Trophoblast cell (in vitro differentiated cells and primary cell): ENCODE measurements at regions not wholly inside any gene's neighbourhood (a gene's known extent, or its start where the extent isn't known, plus 50 kb on each side); places are given as distances from the start of the nearest gene placed in this dataset.

Experiments
- DNase-seq, 2 donors: peaks; one replicate each; pipeline ENCODE4 v3.0.0-alpha.2; 2016
- H2AFZ ChIP-seq: 2 replicates; pipeline ENCODE4 v1.6.1; 2013; ENCODE audit warnings: low read length, moderate library complexity, mild to moderate bottlenecking; ENCODE audit not compliant: insufficient read depth, poor library complexity
- H2AK5ac ChIP-seq: 2 replicates; pipeline ENCODE4 v1.6.1; 2013; ENCODE audit warnings: mild to moderate bottlenecking, low read length
- H2BK120ac ChIP-seq: 2 replicates; pipeline ENCODE4 v1.6.1; 2013; ENCODE audit warnings: low read length, mild to moderate bottlenecking, moderate library complexity; ENCODE audit not compliant: insufficient read depth, poor library complexity
- H2BK12ac ChIP-seq: 2 replicates; pipeline ENCODE4 v1.6.1; 2013; ENCODE audit warnings: mild to moderate bottlenecking, low read length, moderate library complexity
- H2BK5ac ChIP-seq: 2 replicates; pipeline ENCODE4 v1.6.1; 2013; ENCODE audit warnings: low read length, low read depth, moderate library complexity, mild to moderate bottlenecking; ENCODE audit not compliant: poor library complexity
- H3K14ac ChIP-seq: 2 replicates; pipeline ENCODE4 v1.6.1; 2013; ENCODE audit warnings: mild to moderate bottlenecking, low read length
- H3K18ac ChIP-seq: 2 replicates; pipeline ENCODE4 v1.6.1; 2013; ENCODE audit warnings: mild to moderate bottlenecking, low read length
- H3K23ac ChIP-seq: 2 replicates; pipeline ENCODE4 v1.6.1; 2013; ENCODE audit warnings: low read length
- H3K27ac ChIP-seq: 2 replicates; pipeline ENCODE4 v1.5.1; 2013; ENCODE audit warnings: low read depth, mild to moderate bottlenecking, inconsistent platforms, low read length, moderate library complexity
- H3K27me3 ChIP-seq: 2 replicates; pipeline ENCODE4 v1.6.1; 2013; ENCODE audit warnings: inconsistent platforms, mild to moderate bottlenecking, low read length, moderate library complexity; ENCODE audit not compliant: insufficient read depth
- H3K36me3 ChIP-seq, 2 experiments: 1 replicate in 1 of 2; 2 replicates in 1 of 2; pipeline ENCODE4 v1.6.1; 2013; ENCODE audit warnings: low read length in 2 of 2, mild to moderate bottlenecking in 2 of 2, moderate library complexity in 1 of 2; ENCODE audit not compliant: insufficient read depth in 2 of 2, control insufficient read depth in 1 of 2
- H3K4ac ChIP-seq: 2 replicates; pipeline ENCODE4 v1.6.1; 2013; ENCODE audit warnings: low read depth, mild to moderate bottlenecking, low read length, moderate library complexity
- H3K4me1 ChIP-seq, 2 experiments: 1 replicate in 1 of 2; 2 replicates in 1 of 2; pipeline ENCODE4 v1.6.1; 2013; ENCODE audit warnings: low read length in 2 of 2, mild to moderate bottlenecking in 2 of 2, moderate library complexity in 1 of 2; ENCODE audit not compliant: insufficient read depth in 2 of 2, control insufficient read depth in 1 of 2
- H3K4me2 ChIP-seq: 2 replicates; pipeline ENCODE4 v1.6.1; 2013; ENCODE audit warnings: inconsistent platforms, mild to moderate bottlenecking, low read length, moderate library complexity
- H3K4me3 ChIP-seq: 2 replicates; pipeline ENCODE4 v1.5.1; 2013; ENCODE audit warnings: mild to moderate bottlenecking, low read depth, low read length, inconsistent platforms
- H3K79me1 ChIP-seq: one replicate; pipeline ENCODE4 v1.6.1; 2013; ENCODE audit warnings: low read length
- H3K79me2 ChIP-seq: 2 replicates; pipeline ENCODE4 v1.6.1; 2013; ENCODE audit warnings: low read length, mild to moderate bottlenecking; ENCODE audit not compliant: control insufficient read depth, insufficient read depth, poor library complexity
- H3K9ac ChIP-seq: 2 replicates; pipeline ENCODE4 v1.6.1; 2013; ENCODE audit warnings: mild to moderate bottlenecking, low read length
- H3K9me3 ChIP-seq: 2 replicates; pipeline ENCODE4 v1.6.1; 2013; ENCODE audit warnings: low read depth, mild to moderate bottlenecking, control low read depth, inconsistent platforms, low read length; ENCODE audit not compliant: insufficient read depth
- H4K12ac ChIP-seq: 2 replicates; pipeline ENCODE4 v1.6.1; 2013; ENCODE audit warnings: low read depth, mild to moderate bottlenecking, low read length, moderate library complexity
- H4K8ac ChIP-seq: 2 replicates; pipeline ENCODE4 v1.6.1; 2013; ENCODE audit warnings: low read depth, mild to moderate bottlenecking, low read length, moderate library complexity
- H4K91ac ChIP-seq: one replicate; pipeline ENCODE4 v1.6.1; 2013; ENCODE audit warnings: low read depth, mild to moderate bottlenecking, low read length, moderate library complexity
- WGBS: extraction: QIAGEN DNeasy Blood & Tissue Kit; methylation state at CpG from one replicate; pipeline ENCODE4 v1.1.7; 2013; ENCODE audit warnings: missing lambda C conversion rate; ENCODE audit not compliant: insufficient read length, insufficient coverage; ENCODE audit errors: extremely low coverage; 5-methylcytosine and 5-hydroxymethylcytosine counted together

DNA sequence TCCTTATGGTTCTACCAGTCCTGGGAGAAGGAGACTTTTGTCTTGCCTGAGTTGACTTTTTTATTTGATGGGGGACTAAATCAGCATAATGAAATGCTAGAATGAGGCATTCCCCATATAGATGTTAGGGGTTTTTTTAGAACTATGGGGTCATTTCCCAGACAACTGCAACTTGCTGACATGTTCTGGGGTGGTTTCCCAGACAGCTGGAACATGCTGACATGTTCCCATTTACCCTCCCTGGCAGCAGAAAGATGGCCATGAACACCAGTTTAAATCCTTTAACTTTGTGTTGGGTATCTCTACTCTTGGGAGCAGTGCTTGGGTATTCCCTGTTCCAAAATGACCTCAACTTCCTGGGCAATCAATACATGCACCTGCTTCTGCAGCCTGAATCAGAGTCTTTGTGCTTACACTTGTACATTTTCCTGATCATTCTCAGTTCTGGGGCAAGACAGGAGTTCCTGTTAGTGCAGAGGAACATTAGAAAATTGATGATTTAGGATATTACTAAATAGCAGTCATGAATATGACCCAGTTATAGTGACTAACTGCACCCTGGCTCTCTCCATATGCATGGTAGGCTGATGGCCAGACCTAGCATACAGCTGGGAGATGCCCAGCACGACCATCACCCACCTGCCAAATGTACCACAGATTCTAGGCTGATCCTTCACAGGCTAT, 75.4 kb upstream of the CD5L start:
- H3K27me3 ChIP-seq = no peaks in the 10 kb centered on the region
- peaks cover 1% of the 10 kb centered on the region for H3K9me3 ChIP-seq
- H3K4me2 ChIP-seq = no peak overlapping the region
- no peak overlapping the region for H3K9ac ChIP-seq
- H4K8ac ChIP-seq = no peak overlapping the region
- H2BK12ac ChIP-seq = no peak overlapping the region
- no peak overlapping the region for H3K4me3 ChIP-seq
- no peak overlapping the region for H4K12ac ChIP-seq
- H3K79me2 ChIP-seq = no peaks in the 10 kb centered on the region
- no peak overlapping the region for H2AK5ac ChIP-seq
- no peak overlapping the region for H2BK120ac ChIP-seq
- no peak overlapping the region for H3K27ac ChIP-seq
- WGBS = no CpG with 5 or more reads among the region's 1 CpG
- no peak overlapping the region for H2AFZ ChIP-seq
- no peaks in the 10 kb centered on the region for H3K79me1 ChIP-seq
- H3K4ac ChIP-seq = no peak overlapping the region
- H3K18ac ChIP-seq = no peak overlapping the region
- no peaks in the 10 kb centered on the region for H3K36me3 ChIP-seq
- no peak overlapping the region for H2BK5ac ChIP-seq
- no peak overlapping the region for H3K23ac ChIP-seq
- H3K14ac ChIP-seq = no peak overlapping the region
- H3K4me1 ChIP-seq = no peaks in the 10 kb centered on the region
- no peak overlapping the region for H4K91ac ChIP-seq
- DNase-seq = no peak

DNA sequence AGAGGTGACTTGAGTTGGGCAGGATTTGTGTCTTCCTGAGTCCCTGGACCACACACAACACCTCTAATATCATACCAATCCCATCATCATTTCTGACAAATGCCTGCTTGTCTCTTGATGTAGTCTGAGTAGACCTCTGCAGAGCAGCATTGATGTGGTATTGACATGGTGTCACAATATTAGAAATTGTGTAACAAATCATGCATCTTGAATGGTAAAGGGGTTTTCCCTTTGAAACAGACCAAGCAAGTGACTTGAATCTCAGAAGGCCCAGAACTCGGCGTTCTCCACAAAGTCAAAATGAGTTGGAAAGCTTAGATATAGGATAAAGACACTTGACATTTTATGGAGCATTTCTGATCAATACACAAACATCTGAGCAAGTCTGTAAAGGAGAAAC, 72.7 kb upstream of the KIRREL1 start:
- H2BK12ac ChIP-seq = no peak overlapping the region
- no peak for DNase-seq
- H3K36me3 ChIP-seq = no peaks in the 10 kb centered on the region
- peaks cover 1% of the 10 kb centered on the region for H3K9me3 ChIP-seq
- no peak overlapping the region for H2AFZ ChIP-seq
- H3K9ac ChIP-seq = no peak overlapping the region
- no peaks in the 10 kb centered on the region for H3K79me2 ChIP-seq
- H2BK5ac ChIP-seq = no peak overlapping the region
- no peak overlapping the region for H4K91ac ChIP-seq
- no peak overlapping the region for H3K23ac ChIP-seq
- no peak overlapping the region for H3K27ac ChIP-seq
- no peaks in the 10 kb centered on the region for H3K4me1 ChIP-seq
- no peak overlapping the region for H2BK120ac ChIP-seq
- H3K79me1 ChIP-seq = no peaks in the 10 kb centered on the region
- no peak overlapping the region for H3K18ac ChIP-seq
- H4K8ac ChIP-seq = no peak overlapping the region
- no peak overlapping the region for H3K14ac ChIP-seq
- no CpG with 5 or more reads among the region's 2 CpGs for WGBS
- no peaks in the 10 kb centered on the region for H3K27me3 ChIP-seq
- no peak overlapping the region for H4K12ac ChIP-seq
- no peak overlapping the region for H2AK5ac ChIP-seq
- H3K4me3 ChIP-seq = no peak overlapping the region
- no peak overlapping the region for H3K4me2 ChIP-seq
- no peak overlapping the region for H3K4ac ChIP-seq

DNA sequence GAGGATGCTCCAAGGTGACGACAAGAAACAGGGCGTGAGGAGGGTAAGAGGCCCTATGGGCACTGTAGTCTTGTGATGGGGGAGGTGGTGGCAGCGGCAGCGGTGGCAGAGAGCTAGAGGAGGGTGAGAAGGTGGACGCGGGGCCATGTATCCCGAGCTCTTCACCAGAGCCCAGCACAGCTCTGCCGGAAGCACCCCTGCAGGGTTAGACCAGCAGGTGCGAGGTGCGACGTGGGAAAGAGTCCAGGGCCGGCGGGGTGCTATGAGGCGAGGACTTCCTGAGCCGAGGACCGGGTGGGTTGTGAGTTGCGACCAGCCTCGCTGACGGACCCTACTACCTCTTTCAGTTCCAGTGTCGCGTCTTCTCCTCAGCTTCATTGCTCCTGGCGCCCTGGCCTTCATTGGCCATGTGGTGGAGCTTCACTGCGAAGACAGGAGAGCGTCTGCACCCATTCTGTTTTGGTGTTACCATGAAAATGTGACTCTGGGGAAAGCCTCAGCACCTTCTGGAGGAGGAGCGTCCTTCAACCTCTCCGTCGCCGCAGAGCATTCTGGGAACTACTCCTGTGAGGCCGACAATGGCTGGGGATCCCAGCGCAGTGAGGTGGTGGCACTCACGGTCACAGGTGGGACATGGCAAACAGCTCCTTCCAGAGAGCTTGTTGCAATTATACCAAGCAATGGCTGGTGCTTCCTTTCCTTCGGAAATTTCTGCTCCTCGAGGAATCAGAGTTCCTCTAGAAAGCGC, 67.9 kb upstream of the KIRREL1 start:
- Histone ChIP-seq H3K9me3 (peaks cover 1% of the 10 kb centered on the region), H3K79me1 (peaks cover 4% of the 10 kb centered on the region), H4K8ac (no peak overlapping the region), H2AK5ac (no peak overlapping the region), H3K27me3 (no peaks in the 10 kb centered on the region), H3K23ac (no peak overlapping the region), H2BK120ac (no peak overlapping the region), H3K18ac (no peak overlapping the region), H3K4ac (no peak overlapping the region), H2BK5ac (no peak overlapping the region), H3K4me2 (no peak overlapping the region), H4K91ac (no peak overlapping the region), H3K4me3 (no peak overlapping the region), H3K36me3 (no peaks in the 10 kb centered on the region), H3K9ac (no peak overlapping the region), H2AFZ (no peak overlapping the region), H2BK12ac (no peak overlapping the region), H3K27ac (no peak overlapping the region), H3K4me1 (peaks cover 0 to 5% of the 10 kb centered on the region in 2 experiments), H3K14ac (no peak overlapping the region), H3K79me2 (no peaks in the 10 kb centered on the region), H4K12ac (no peak overlapping the region)
- WGBS = no CpG with 5 or more reads among the region's 34 CpGs
- no peak for DNase-seq

DNA sequence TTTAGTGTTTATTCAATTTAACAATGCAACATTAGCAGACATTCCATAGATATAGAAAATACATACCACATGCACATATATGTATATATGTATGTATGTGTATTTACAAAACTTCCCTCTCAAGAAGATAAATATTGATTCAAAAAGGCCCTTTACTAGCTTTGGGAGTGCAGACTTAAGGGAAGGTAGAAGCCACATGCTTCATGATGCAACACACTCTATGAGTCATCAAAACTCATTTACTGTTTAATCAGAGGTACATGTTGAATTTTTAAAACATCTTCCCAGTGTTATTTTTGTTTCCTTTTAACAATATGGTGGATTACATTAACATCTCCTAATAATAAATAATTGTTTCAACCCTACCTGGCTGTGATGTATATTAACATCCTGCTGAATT, 61.4 kb upstream of the KIRREL1 start:
- Histone ChIP-seq H2AFZ (no peak overlapping the region), H3K27ac (no peak overlapping the region), H3K4me1 (peaks cover 0 to 5% of the 10 kb centered on the region in 2 experiments), H3K4me2 (no peak overlapping the region), H2AK5ac (no peak overlapping the region), H4K8ac (no peak overlapping the region), H2BK120ac (no peak overlapping the region), H2BK12ac (no peak overlapping the region), H4K91ac (no peak overlapping the region), H3K9me3 (no peaks in the 10 kb centered on the region), H3K14ac (no peak overlapping the region), H3K79me1 (peaks cover 4% of the 10 kb centered on the region), H3K23ac (no peak overlapping the region), H3K4me3 (no peak overlapping the region), H3K9ac (no peak overlapping the region), H2BK5ac (no peak overlapping the region), H3K18ac (no peak overlapping the region), H3K4ac (no peak overlapping the region), H4K12ac (no peak overlapping the region), H3K79me2 (no peaks in the 10 kb centered on the region), H3K36me3 (no peaks in the 10 kb centered on the region), H3K27me3 (no peaks in the 10 kb centered on the region)
- DNase-seq = peak in 1 of 2 donors; percentile 40
